NCI-H2081 (cell line): ENCODE measurements at regions not wholly inside any gene's neighbourhood (a gene's known extent, or its start where the extent isn't known, plus 50 kb on each side); places are given as distances from the start of the nearest gene placed in this dataset.
"Not testable (repeated sequence)": the region's sequence is repeated elsewhere in the genome, so short reads cannot be mapped to it uniquely, and the experiment has no call there.

ENCODE experiments used
- DNase-seq, 2 experiments: peaks; one replicate each; lab custom pipeline; 2025; lab: John Stamatoyannopoulos, UW

GRCh38 chr6:74182992-74183391, 487.0 kb downstream of the CD109 start:
- DNase-seq: peak in 1 of 2 experiments; percentile 6

- DNase-seq: no peak
Observed at GRCh38 chr6:74181471-74181870, 485.5 kb downstream of the CD109 start.

- DNase-seq: no peak
Observed at GRCh38 chr6:74177506-74177905, 481.5 kb downstream of the CD109 start.

GRCh38 chr6:74170550-74170949, 474.5 kb downstream of the CD109 start:
- DNase-seq: not testable (repeated sequence)

- no peak for DNase-seq
Observed at GRCh38 chr6:74170118-74170517, 474.1 kb downstream of the CD109 start.

GRCh38 chr6:74167976-74168375, 472.0 kb downstream of the CD109 start:
- no peak for DNase-seq

GRCh38 chr6:74167511-74167910, 471.5 kb downstream of the CD109 start:
- no peak for DNase-seq

- DNase-seq: no peak
Observed at GRCh38 chr6:74166849-74167248, 470.8 kb downstream of the CD109 start.

GRCh38 chr6:74161380-74161779, 465.4 kb downstream of the CD109 start:
- DNase-seq: no peak

- no peak for DNase-seq
Observed at GRCh38 chr6:74152096-74152675, 456.2 kb downstream of the CD109 start.

- DNase-seq: no peak
Observed at GRCh38 chr6:74145931-74146330, 449.9 kb downstream of the CD109 start.

- DNase-seq: no peak
Observed at GRCh38 chr6:74137911-74138310, 441.9 kb downstream of the CD109 start.

GRCh38 chr6:74134327-74134726, 438.3 kb downstream of the CD109 start:
- DNase-seq: no peak

- DNase-seq: no peak
Observed at GRCh38 chr6:74133073-74133472, 437.1 kb downstream of the CD109 start.

GRCh38 chr6:74130641-74131040, 434.6 kb downstream of the CD109 start:
- no peak for DNase-seq

GRCh38 chr6:74128536-74128935, 432.5 kb downstream of the CD109 start:
- no peak for DNase-seq

- DNase-seq: no peak
Observed at GRCh38 chr6:74117113-74117512, 421.1 kb downstream of the CD109 start.

- no peak for DNase-seq
Observed at GRCh38 chr6:74115674-74116073, 419.7 kb downstream of the CD109 start.

- DNase-seq: no peak
Observed at GRCh38 chr6:74114428-74114827, 418.4 kb downstream of the CD109 start.

GRCh38 chr6:74113901-74114300, 417.9 kb downstream of the CD109 start:
- no peak for DNase-seq

- DNase-seq: no peak
Observed at GRCh38 chr6:74103417-74103816, 407.4 kb downstream of the CD109 start.

GRCh38 chr6:74100719-74101287, 404.8 kb downstream of the CD109 start:
- no peak for DNase-seq

GRCh38 chr6:74096329-74096728, 400.3 kb downstream of the CD109 start:
- no peak for DNase-seq

- DNase-seq: no peak
Observed at GRCh38 chr6:74093361-74093760, 397.4 kb downstream of the CD109 start.
